ENCODE measurements at regions not wholly inside any gene's neighbourhood (a gene's known extent, or its start where the extent isn't known, plus 50 kb on each side); places are given as distances from the start of the nearest gene placed in this dataset.

- DNase-seq: no peak
Measured at GRCh38 chr22:48548391-48548790, 1279.3 kb downstream of the BRD1 start.

- DNase-seq: no peak
Measured at GRCh38 chr22:48547971-48548370, 1279.7 kb downstream of the BRD1 start.

- DNase-seq: no peak
Measured at GRCh38 chr22:48546653-48547424, 1280.8 kb downstream of the BRD1 start.

- DNase-seq: no peak
Measured at GRCh38 chr22:48545987-48546386, 1281.7 kb downstream of the BRD1 start.

- no peak for DNase-seq
Measured at GRCh38 chr22:48541401-48542098, 1286.1 kb downstream of the BRD1 start.

GRCh38 chr22:48539261-48539660 is 1288.4 kb downstream of the BRD1 start:
- DNase-seq: no peak

- DNase-seq: no peak
Measured at GRCh38 chr22:48538291-48538820, 1289.3 kb downstream of the BRD1 start.

- no peak for DNase-seq
Measured at GRCh38 chr22:48537343-48537680, 1290.4 kb downstream of the BRD1 start.

- peak; percentile 94 for DNase-seq
Measured at GRCh38 chr22:48536541-48537342, 1290.9 kb downstream of the BRD1 start.

GRCh38 chr22:48535868-48536540 is 1291.7 kb downstream of the BRD1 start:
- peak; percentile 52 for DNase-seq

- DNase-seq: no peak
Measured at GRCh38 chr22:48534395-48534958, 1293.2 kb downstream of the BRD1 start.

GRCh38 chr22:48532986-48533385 is 1294.7 kb downstream of the BRD1 start:
- no peak for DNase-seq

GRCh38 chr22:48531761-48532435 is 1295.8 kb downstream of the BRD1 start:
- no peak for DNase-seq

- DNase-seq: no peak
Measured at GRCh38 chr22:48531108-48531507, 1296.6 kb downstream of the BRD1 start.

GRCh38 chr22:48530666-48531065 is 1297.0 kb downstream of the BRD1 start:
- DNase-seq: no peak

GRCh38 chr22:48528221-48528915 is 1299.3 kb downstream of the BRD1 start:
- no peak for DNase-seq

GRCh38 chr22:48523761-48524160 is 1303.9 kb downstream of the BRD1 start:
- DNase-seq: no peak

GRCh38 chr22:48523091-48523490 is 1304.6 kb downstream of the BRD1 start:
- DNase-seq: no peak

GRCh38 chr22:48522271-48522670 is 1305.4 kb downstream of the BRD1 start:
- DNase-seq: no peak

GRCh38 chr22:48520884-48521588 is 1306.6 kb downstream of the BRD1 start:
- DNase-seq: no peak

GRCh38 chr22:48520207-48520606 is 1307.5 kb downstream of the BRD1 start:
- no peak for DNase-seq

All from NCI-H2171 (cell line).